Liver (tissue), 8 donors: ENCODE measurements at regions not wholly inside any gene's neighbourhood (a gene's known extent, or its start where the extent isn't known, plus 50 kb on each side); places are given as distances from the start of the nearest gene placed in this dataset.

ENCODE experiments used
- DNase-seq: peaks from one replicate; pipeline ENCODE4 v3.0.0-alpha.2; 2017; ENCODE audit warnings: low spot score
- H3K27ac ChIP-seq, 2 donors: one replicate each; pipeline ENCODE4 v1.7.0; 2013; ENCODE audit warnings: inconsistent platforms in 2 of 2, low read length in 2 of 2, control low read depth in 1 of 2, low read depth in 1 of 2, mild to moderate bottlenecking in 1 of 2
- H3K27me3 ChIP-seq, 4 donors: one replicate each; pipeline versions ENCODE4 v1.6.1 to v1.7.0; 2013; ENCODE audit warnings: low read length in 3 of 4, inconsistent platforms in 1 of 4, mild to moderate bottlenecking in 1 of 4, moderate library complexity in 1 of 4; ENCODE audit not compliant: control insufficient read depth in 4 of 4, insufficient read depth in 4 of 4
- H3K36me3 ChIP-seq, 4 donors: one replicate each; pipeline versions ENCODE4 v1.6.1 to v1.7.0; 2013; ENCODE audit warnings: low read length in 3 of 4, mild to moderate bottlenecking in 3 of 4, low read depth in 1 of 4, moderate library complexity in 1 of 4; ENCODE audit not compliant: control insufficient read depth in 4 of 4, insufficient read depth in 3 of 4
- H3K4me1 ChIP-seq, 4 donors: one replicate each; pipeline versions ENCODE4 v1.6.1 to v1.7.0; 2013; ENCODE audit warnings: low read length in 3 of 4, mild to moderate bottlenecking in 3 of 4, moderate library complexity in 1 of 4; ENCODE audit not compliant: control insufficient read depth in 4 of 4, insufficient read depth in 4 of 4
- H3K4me3 ChIP-seq, 3 donors: one replicate each; pipeline versions ENCODE4 v1.6.1 to v1.7.0; 2013; ENCODE audit warnings: low read length in 3 of 3, control low read depth in 1 of 3, low read depth in 1 of 3, mild to moderate bottlenecking in 1 of 3
- H3K9ac ChIP-seq, 2 donors: one replicate each; pipeline ENCODE4 v1.7.0; 2013; ENCODE audit warnings: low read length in 2 of 2, mild to moderate bottlenecking in 2 of 2, moderate library complexity in 2 of 2, control low read depth in 1 of 2, low read depth in 1 of 2
- H3K9me3 ChIP-seq, 4 donors: one replicate each; pipeline versions ENCODE4 v1.6.1 to v1.7.0; 2013; ENCODE audit warnings: low read length in 3 of 4; ENCODE audit not compliant: control insufficient read depth in 4 of 4
- ATF3 ChIP-seq: IDR thresholded peaks from 2 replicates; pipeline ENCODE4 v1.6.1; 2016; ENCODE audit warnings: antibody characterized with exemption
- EGR1 ChIP-seq, 2 donors: IDR thresholded peaks; 2 replicates each; pipeline ENCODE4 v1.6.1; 2016 to 2018; ENCODE audit warnings: antibody characterized with exemption in 2 of 2, low read depth in 2 of 2
- FOXA1 ChIP-seq: IDR thresholded peaks from 2 replicates; pipeline ENCODE4 v1.6.1; 2016; ENCODE audit warnings: antibody characterized with exemption
- FOXA2 ChIP-seq: IDR thresholded peaks from 2 replicates; pipeline ENCODE4 v1.6.1; 2016; ENCODE audit warnings: antibody characterized with exemption
- GABPA ChIP-seq, 2 donors: IDR thresholded peaks in 1 of 2; conservative IDR thresholded peaks in 1 of 2; 2 replicates each; pipeline ENCODE4 v1.6.1; 2016; ENCODE audit warnings: antibody characterized with exemption in 2 of 2, mild to moderate bottlenecking in 1 of 2, moderate library complexity in 1 of 2
- HNF4A ChIP-seq, 2 donors: conservative IDR thresholded peaks; 2 replicates each; pipeline ENCODE4 v1.6.1; 2016; ENCODE audit warnings: antibody characterized with exemption in 2 of 2, mild to moderate bottlenecking in 2 of 2
- HNF4G ChIP-seq: IDR thresholded peaks from 2 replicates; pipeline ENCODE4 v1.6.1; 2016; ENCODE audit warnings: antibody characterized with exemption
- JUND ChIP-seq, 2 donors: IDR thresholded peaks; 2 replicates each; pipeline ENCODE4 v1.6.1; 2016; ENCODE audit warnings: antibody characterized with exemption in 2 of 2
- NR2F2 ChIP-seq: IDR thresholded peaks from 2 replicates; pipeline ENCODE4 v1.6.1; 2016; ENCODE audit warnings: antibody characterized with exemption
- REST ChIP-seq: IDR thresholded peaks from 2 replicates; pipeline ENCODE4 v1.6.1; 2016; ENCODE audit warnings: antibody characterized with exemption, mild to moderate bottlenecking
- RXRA ChIP-seq, 2 donors: IDR thresholded peaks; 2 replicates each; pipeline ENCODE4 v1.6.1; 2017 to 2018; ENCODE audit warnings: antibody characterized with exemption in 2 of 2, mild to moderate bottlenecking in 1 of 2
- SP1 ChIP-seq: IDR thresholded peaks from 2 replicates; pipeline ENCODE4 v1.6.1; 2018; ENCODE audit warnings: antibody characterized with exemption, mild to moderate bottlenecking
- TAF1 ChIP-seq: conservative IDR thresholded peaks from 2 replicates; pipeline ENCODE4 v1.6.1; 2016; ENCODE audit warnings: antibody characterized with exemption, mild to moderate bottlenecking
- YY1 ChIP-seq: IDR thresholded peaks from 2 replicates; pipeline ENCODE4 v1.6.1; 2016; ENCODE audit warnings: antibody characterized with exemption, mild to moderate bottlenecking
- ZBTB33 ChIP-seq: IDR thresholded peaks from 2 replicates; pipeline ENCODE4 v1.6.1; 2016; ENCODE audit warnings: antibody characterized with exemption
- WGBS: extraction: QIAGEN DNeasy Blood & Tissue Kit; methylation state at CpG from one replicate; pipeline ENCODE4 v1.1.7; 2013; 5-methylcytosine and 5-hydroxymethylcytosine counted together
- TF ChIP-seq, protein P1 (sequence below): fragments of 150-350 bp; IDR thresholded peaks from 2 replicates; pipeline ENCODE4 v1.5.1; 2017; ENCODE audit warnings: improper control_type of control experiment, low read depth, low read length; ENCODE audit not compliant: missing input control
- TF ChIP-seq, protein P2 (sequence below): IDR thresholded peaks from 2 replicates; pipeline ENCODE4 v1.6.1; 2016; ENCODE audit warnings: antibody characterized with exemption
- donor health status: healthy.
- donor health status: healthy.
- donor health status: healthy.
- donor health status: healthy.
- donor health status: healthy.

DNA sequence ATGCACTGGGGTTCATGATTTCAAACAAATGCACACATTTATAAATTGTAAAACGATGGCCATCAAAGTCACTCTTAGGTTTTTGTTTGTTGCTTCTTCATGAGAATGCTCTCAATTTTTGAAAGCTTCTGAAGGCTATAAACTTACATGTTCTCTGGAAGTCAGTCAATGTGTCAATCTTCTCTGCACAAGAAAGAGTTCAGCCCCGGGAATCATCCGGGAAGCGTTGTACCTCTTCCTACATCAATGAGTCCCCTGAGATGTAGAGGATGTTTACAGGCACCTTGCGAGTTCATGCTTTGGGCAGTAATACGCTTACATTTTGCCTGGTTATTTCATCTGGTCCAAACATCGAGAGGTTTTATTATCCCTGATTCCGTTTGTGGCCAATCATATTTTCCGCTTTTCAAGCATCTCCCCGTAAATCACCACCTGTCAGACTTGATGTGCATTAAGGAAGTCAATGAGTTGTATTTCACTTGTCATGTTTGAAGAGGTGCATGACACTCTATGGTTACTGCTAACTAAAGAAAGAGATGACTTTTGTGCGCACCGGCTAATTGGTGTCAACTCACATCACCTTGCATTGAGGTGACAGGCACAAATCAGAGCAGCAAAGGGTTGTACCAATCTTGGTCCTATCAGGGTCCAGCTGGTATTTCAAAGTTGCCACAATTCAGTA, 750.7 kb downstream of the SORCS3 start:
- Histone ChIP-seq H3K27me3 (peaks cover 0 to 3% (median 0%) of the 10 kb centered on the region in 4 donors), H3K27ac (no peak overlapping the region), H3K4me1 (no peaks in the 10 kb centered on the region), H3K9ac (no peak overlapping the region), H3K36me3 (no peaks in the 10 kb centered on the region), H3K9me3 (no peaks in the 10 kb centered on the region), H3K4me3 (no peak overlapping the region)
- whole genome bisulfite sequencing = 84% methylated on average over 12 of the region's 12 CpGs
- DNase-seq = no peak
- TF ChIP-seq ZBTB33 = no peak
- TF ChIP-seq EGR1 (IDR thresholded peaks at IDR 0.05; ENCODE audit: low read depth in 2 of 2) = no peak
- TF ChIP-seq FOXA1 = no peak
- TF ChIP-seq TAF1 = no peak
- no peak for TF ChIP-seq JUND (IDR thresholded peaks at IDR 0.05)
- no peak for TF ChIP-seq ATF3
- no peak for TF ChIP-seq FOXA2
- TF ChIP-seq NR2F2 = no peak
- TF ChIP-seq HNF4G = no peak
- TF ChIP-seq, protein P1, sequence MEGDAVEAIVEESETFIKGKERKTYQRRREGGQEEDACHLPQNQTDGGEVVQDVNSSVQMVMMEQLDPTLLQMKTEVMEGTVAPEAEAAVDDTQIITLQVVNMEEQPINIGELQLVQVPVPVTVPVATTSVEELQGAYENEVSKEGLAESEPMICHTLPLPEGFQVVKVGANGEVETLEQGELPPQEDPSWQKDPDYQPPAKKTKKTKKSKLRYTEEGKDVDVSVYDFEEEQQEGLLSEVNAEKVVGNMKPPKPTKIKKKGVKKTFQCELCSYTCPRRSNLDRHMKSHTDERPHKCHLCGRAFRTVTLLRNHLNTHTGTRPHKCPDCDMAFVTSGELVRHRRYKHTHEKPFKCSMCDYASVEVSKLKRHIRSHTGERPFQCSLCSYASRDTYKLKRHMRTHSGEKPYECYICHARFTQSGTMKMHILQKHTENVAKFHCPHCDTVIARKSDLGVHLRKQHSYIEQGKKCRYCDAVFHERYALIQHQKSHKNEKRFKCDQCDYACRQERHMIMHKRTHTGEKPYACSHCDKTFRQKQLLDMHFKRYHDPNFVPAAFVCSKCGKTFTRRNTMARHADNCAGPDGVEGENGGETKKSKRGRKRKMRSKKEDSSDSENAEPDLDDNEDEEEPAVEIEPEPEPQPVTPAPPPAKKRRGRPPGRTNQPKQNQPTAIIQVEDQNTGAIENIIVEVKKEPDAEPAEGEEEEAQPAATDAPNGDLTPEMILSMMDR = no peak
- TF ChIP-seq REST = no peak
- no peak for TF ChIP-seq YY1
- TF ChIP-seq GABPA (IDR thresholded peaks at IDR 0.05 in 1 of 2, conservative IDR thresholded peaks at IDR 0.05 in 1 of 2) = no peak
- TF ChIP-seq, protein P2, sequence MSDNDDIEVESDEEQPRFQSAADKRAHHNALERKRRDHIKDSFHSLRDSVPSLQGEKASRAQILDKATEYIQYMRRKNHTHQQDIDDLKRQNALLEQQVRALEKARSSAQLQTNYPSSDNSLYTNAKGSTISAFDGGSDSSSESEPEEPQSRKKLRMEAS = no peak
- no peak for TF ChIP-seq HNF4A (conservative IDR thresholded peaks at IDR 0.05)

DNA sequence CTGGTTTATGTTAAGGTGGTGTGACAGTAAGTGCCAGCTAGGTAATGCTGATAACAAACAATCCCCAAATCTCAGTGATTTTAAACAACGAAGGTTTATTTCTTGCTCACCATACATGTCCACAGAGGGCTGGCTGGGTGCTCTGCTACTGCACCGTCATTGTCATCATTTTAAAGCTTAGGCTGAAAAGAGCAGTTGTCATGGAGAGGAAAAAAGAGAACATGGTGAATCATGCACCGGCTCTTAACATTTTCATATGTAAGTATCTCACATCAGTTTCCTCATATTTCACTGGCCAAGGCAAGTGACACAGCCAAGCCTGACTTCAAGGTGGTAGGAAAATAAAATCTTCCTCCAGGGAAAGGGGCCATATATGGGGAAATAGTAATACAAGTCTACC, 746.9 kb downstream of the SORCS3 start:
- Histone ChIP-seq H3K4me3 (no peak overlapping the region), H3K9me3 (no peaks in the 10 kb centered on the region), H3K27ac (no peak overlapping the region), H3K9ac (no peak overlapping the region), H3K27me3 (peaks cover 0 to 3% (median 0%) of the 10 kb centered on the region in 4 donors), H3K36me3 (no peaks in the 10 kb centered on the region), H3K4me1 (no peaks in the 10 kb centered on the region)
- 76% methylated on average over 3 of the region's 3 CpGs for WGBS
- DNase-seq = no peak
- no peak for TF ChIP-seq JUND (IDR thresholded peaks at IDR 0.05)
- TF ChIP-seq REST = no peak
- TF ChIP-seq, protein P1 = no peak
- no peak for TF ChIP-seq FOXA1
- TF ChIP-seq EGR1 (IDR thresholded peaks at IDR 0.05; ENCODE audit: low read depth in 2 of 2) = no peak
- no peak for TF ChIP-seq RXRA (IDR thresholded peaks at IDR 0.05)
- TF ChIP-seq, protein P2 = no peak
- no peak for TF ChIP-seq HNF4G
- no peak for TF ChIP-seq NR2F2
- no peak for TF ChIP-seq SP1
- no peak for TF ChIP-seq HNF4A (conservative IDR thresholded peaks at IDR 0.05)
